HEK293T (cell line): ENCODE measurements at regions not wholly inside any gene's neighbourhood (a gene's known extent, or its start where the extent isn't known, plus 50 kb on each side); places are given as distances from the start of the nearest gene placed in this dataset.
"Not testable (repeated sequence)": the region's sequence is repeated elsewhere in the genome, so short reads cannot be mapped to it uniquely, and the experiment has no call there.

Source experiments
- CTCF ChIA-PET: fragments of 350-600 bp; formaldehyde crosslinking; extraction: SDS; loops from one replicate; lab custom pipeline; 2021; ENCODE audit warnings: antibody characterized with exemption, inconsistent platforms; lab: Yijun Ruan, JAX
- POLR2A ChIA-PET: fragments of 350-600 bp; formaldehyde crosslinking; extraction: SDS; loops from one replicate; lab custom pipeline; 2020; ENCODE audit warnings: antibody characterized with exemption, inconsistent platforms; lab: Yijun Ruan, JAX
- DNase-seq: peaks from one replicate; pipeline ENCODE4 v3.0.0; 2012; ENCODE audit warnings: mixed read lengths; ENCODE audit errors: extremely low spot score
- ARNT ChIP-seq: fragments of 450-650 bp; IDR thresholded peaks from 2 replicates; pipeline ENCODE4 v1.6.1; 2017; ENCODE audit warnings: mild to moderate bottlenecking
- BHLHE40 ChIP-seq: fragments of 450-650 bp; IDR thresholded peaks from 2 replicates; pipeline ENCODE4 v1.6.1; 2016; ENCODE audit warnings: mild to moderate bottlenecking, moderate library complexity, borderline replicate concordance
- CTBP1 ChIP-seq: fragments of 450-650 bp; IDR thresholded peaks from 2 replicates; pipeline ENCODE4 v1.6.1; 2016; ENCODE audit warnings: borderline replicate concordance
- ELF4 ChIP-seq: fragments of 450-650 bp; IDR thresholded peaks from 2 replicates; pipeline ENCODE4 v1.6.1; 2017; ENCODE audit warnings: antibody characterized with exemption
- FOXA1 ChIP-seq: fragments of 450-650 bp; IDR thresholded peaks from 2 replicates; pipeline ENCODE4 v1.6.1; 2016; ENCODE audit warnings: mild to moderate bottlenecking
- FOXK2 ChIP-seq: fragments of 450-650 bp; IDR thresholded peaks from 2 replicates; pipeline ENCODE4 v1.6.1; 2016; ENCODE audit warnings: mild to moderate bottlenecking
- FOXM1 ChIP-seq: fragments of 450-650 bp; IDR thresholded peaks from 2 replicates; pipeline ENCODE4 v1.6.1; 2017; ENCODE audit warnings: mild to moderate bottlenecking, borderline replicate concordance
- HDGF ChIP-seq: fragments of 450-650 bp; IDR thresholded peaks from 2 replicates; pipeline ENCODE4 v1.6.1; 2017; ENCODE audit warnings: antibody characterized with exemption, borderline replicate concordance
- L3MBTL2 ChIP-seq: fragments of 450-650 bp; conservative IDR thresholded peaks from 2 replicates; pipeline ENCODE4 v1.6.1; 2016; ENCODE audit warnings: mild to moderate bottlenecking
- LEF1 ChIP-seq: fragments of 450-650 bp; IDR thresholded peaks from 2 replicates; pipeline ENCODE4 v1.6.1; 2017; ENCODE audit warnings: mild to moderate bottlenecking, borderline replicate concordance
- NFRKB ChIP-seq: fragments of 450-650 bp; IDR thresholded peaks from 2 replicates; pipeline ENCODE4 v1.6.1; 2016; ENCODE audit warnings: mild to moderate bottlenecking, moderate library complexity
- SP1 ChIP-seq: fragments of 450-650 bp; IDR thresholded peaks from 2 replicates; pipeline ENCODE4 v1.6.1; 2017
- SUZ12 ChIP-seq: fragments of 450-650 bp; IDR thresholded peaks from 2 replicates; pipeline ENCODE4 v1.6.1; 2016; ENCODE audit warnings: mild to moderate bottlenecking
- TARDBP ChIP-seq: fragments of 450-650 bp; IDR thresholded peaks from 2 replicates; pipeline ENCODE4 v1.6.1; 2016
- ZNF384 ChIP-seq: fragments of 450-650 bp; IDR thresholded peaks from 2 replicates; pipeline ENCODE4 v1.6.1; 2016
- TF ChIP-seq, protein P1 (sequence below): fragments of 450-650 bp; IDR thresholded peaks from 2 replicates; pipeline ENCODE4 v1.6.1; 2016

DNA sequence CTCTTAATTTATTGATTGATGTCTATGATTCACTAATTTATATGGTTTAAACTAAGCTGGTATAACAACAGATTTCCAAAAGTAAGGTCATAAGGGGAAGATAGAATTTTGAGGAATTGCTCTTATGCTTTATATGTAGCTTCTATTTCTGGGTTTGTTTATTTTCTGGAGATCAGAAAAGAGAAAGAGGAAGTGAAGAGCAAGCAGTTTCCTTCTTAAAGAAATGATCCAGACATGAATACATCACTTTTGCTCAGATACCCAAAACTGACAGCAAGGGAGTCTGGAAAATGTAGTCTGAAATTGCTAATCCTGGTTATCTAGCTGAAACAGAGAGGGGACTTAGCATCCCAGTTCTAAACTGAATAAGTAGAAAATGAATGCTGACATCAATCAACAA is 912.5 kb upstream of the CRIM1 start:
- DNase-seq, result no peak
- TF ChIP-seq CTBP1 (no peak), TARDBP (no peak), ELF4 (no peak), BHLHE40 (no peak)
- ChIA-PET CTCF (no interaction called here), POLR2A (no interaction called here)

DNA sequence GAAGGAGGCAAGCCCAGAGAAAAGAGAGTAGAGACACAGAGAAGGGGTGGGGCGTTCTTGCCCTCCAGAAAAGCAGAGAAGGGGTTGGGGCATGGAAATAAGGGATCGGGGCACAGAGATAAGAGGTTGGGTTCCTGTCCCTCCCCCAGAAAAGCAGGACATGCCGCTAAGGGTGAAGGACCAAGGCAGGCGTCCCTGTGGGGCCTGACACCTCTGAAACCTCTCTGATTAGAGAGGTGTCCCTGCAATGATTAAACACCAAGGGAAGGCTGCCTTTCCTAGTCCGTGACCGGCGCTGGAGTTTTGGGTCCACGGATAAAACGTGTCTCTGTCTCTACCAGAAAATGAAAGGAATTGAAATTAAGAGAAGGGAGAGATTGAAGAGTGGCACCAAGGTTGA is 914.0 kb upstream of the CRIM1 start:
- DNase-seq, CTCF ChIA-PET, POLR2A ChIA-PET: not testable (repeated sequence)

DNA sequence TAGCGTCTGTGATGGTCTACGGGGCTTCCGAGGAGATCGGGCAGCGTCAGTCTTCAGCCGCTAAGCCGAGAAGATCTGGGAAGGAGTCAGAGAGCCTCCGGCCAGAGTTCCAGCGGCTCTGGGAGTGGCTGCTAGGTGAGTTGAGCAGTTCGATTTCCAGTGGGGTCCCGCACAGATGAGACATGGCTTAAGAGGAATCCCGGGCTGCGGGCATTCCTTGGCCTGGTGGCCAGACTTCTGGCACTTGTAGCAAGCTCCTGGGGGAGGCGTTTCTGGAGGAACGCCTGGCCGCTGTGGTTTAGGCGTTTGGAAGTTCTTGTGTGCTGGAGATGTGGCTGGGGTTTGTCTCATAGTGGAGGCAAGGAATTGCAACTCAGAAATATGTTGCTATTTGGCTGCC is 915.3 kb upstream of the CRIM1 start:
- POLR2A ChIA-PET, DNase-seq, CTCF ChIA-PET: not testable (repeated sequence)

DNA sequence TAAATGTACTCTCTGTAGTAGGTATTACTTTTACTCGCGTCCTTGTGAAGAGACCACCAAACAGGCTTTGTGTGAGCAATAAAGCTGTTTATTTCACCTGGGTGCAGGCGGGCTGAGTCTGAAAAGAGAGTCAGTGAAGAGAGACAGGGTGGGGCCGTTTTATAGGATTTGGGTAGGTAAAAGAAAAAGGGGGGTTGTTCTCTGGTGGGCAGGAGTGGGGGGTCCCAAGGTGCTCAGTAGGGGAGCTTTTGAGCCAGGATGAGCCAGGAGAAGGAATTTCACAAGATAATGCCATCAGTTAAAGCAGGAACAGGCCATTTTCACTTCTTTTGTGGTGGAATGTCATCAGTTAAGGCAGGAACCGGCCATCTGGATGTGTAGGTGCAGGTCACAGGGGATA is 918.7 kb upstream of the CRIM1 start:
- POLR2A ChIA-PET, DNase-seq: not testable (repeated sequence)
- CTCF ChIA-PET, result interaction anchor here (0.8 kb wide), 1 partner anchor 26 kb away, joined by 4 read pairs; no protein-coding TSS in a partner anchor

DNA sequence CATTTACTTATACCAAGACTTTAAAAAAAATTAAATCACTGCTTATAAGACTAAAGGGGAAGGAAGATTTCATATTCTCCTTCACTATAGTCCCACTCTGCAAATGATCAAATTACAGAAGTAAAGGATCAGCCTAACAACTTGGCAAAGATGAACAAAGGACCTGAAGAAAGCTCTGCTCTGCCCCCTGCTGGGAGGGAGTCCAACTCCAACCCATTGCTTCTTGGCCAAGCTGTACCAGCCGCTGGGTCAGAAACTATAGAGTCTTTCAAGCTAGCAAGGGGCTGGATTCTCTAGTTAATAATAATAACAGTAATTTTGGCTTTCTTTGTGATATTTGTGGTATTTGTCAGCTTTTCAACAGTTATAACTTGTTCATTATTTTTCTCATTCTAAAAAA is 927.0 kb upstream of the CRIM1 start:
- no peak for TF ChIP-seq SUZ12
- TF ChIP-seq L3MBTL2, result no peak
- TF ChIP-seq TARDBP, result no peak
- CTCF ChIA-PET, result interaction anchor here (1.0 kb wide), 1 partner anchor 18 kb away, joined by 4 read pairs; no protein-coding TSS in a partner anchor
- POLR2A ChIA-PET, result no interaction called here
- peak; percentile 50 for DNase-seq

DNA sequence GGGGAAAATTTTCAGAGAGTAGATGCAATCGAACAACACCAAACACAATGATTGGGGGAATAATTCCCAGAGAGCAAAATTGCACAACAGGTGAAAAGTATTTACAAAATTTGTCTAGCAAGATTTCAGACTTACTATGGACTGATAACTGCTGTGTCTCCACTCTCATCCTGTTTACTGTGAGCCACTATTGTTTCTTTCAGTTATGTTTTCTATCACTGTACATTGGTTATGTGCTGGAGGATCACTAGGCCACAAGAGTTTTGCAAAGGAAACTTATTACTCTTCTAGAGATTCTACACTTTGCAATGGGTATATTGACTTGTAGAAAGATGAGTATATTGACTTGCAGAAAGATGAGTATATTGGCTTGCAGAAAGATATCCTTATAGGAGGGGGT is 934.1 kb upstream of the CRIM1 start:
- TF ChIP-seq ELF4 (no peak), SUZ12 (no peak), FOXA1 (no peak), NFRKB (no peak), TARDBP (no peak), L3MBTL2 (no peak), BHLHE40 (no peak)
- POLR2A ChIA-PET, result no interaction called here
- no peak for DNase-seq
- CTCF ChIA-PET, result no interaction called here

DNA sequence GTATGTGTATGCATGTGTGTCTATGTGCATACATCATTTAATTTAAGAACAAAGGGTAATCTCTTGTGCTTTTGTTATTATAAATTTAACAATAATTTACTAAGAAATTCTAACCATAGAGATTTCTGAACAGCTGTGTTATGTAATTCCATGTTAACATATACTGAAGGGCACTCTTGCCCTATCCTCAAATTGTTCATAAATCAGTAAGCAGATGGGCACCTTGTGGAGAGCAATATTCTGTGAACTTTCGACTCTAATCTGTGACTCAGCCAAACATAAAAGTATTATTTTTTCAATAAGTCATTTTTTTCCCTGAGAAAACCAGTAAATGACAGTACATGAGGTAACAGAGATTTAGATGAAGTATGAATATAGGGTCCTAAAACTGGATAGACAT is 938.3 kb upstream of the CRIM1 start:
- TF ChIP-seq BHLHE40, result no peak
- no peak for TF ChIP-seq ELF4
- TF ChIP-seq ARNT, result no peak
- TF ChIP-seq HDGF, result no peak
- TF ChIP-seq FOXM1, result no peak
- no peak for TF ChIP-seq NFRKB
- TF ChIP-seq ZNF384, result no peak
- no peak for TF ChIP-seq TARDBP
- TF ChIP-seq SP1, result no peak
- TF ChIP-seq FOXK2, result no peak
- no peak for TF ChIP-seq FOXA1
- TF ChIP-seq LEF1, result no peak
- TF ChIP-seq, protein P1, sequence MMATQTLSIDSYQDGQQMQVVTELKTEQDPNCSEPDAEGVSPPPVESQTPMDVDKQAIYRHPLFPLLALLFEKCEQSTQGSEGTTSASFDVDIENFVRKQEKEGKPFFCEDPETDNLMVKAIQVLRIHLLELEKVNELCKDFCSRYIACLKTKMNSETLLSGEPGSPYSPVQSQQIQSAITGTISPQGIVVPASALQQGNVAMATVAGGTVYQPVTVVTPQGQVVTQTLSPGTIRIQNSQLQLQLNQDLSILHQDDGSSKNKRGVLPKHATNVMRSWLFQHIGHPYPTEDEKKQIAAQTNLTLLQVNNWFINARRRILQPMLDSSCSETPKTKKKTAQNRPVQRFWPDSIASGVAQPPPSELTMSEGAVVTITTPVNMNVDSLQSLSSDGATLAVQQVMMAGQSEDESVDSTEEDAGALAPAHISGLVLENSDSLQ, result no peak
- no peak for TF ChIP-seq CTBP1
- no peak for TF ChIP-seq SUZ12
- TF ChIP-seq L3MBTL2, result no peak
- DNase-seq, result no peak
- ChIA-PET CTCF (no interaction called here), POLR2A (no interaction called here)

GRCh38 chr2:35416391-35417140 is 939.0 kb upstream of the CRIM1 start:
- CTCF ChIA-PET, result no interaction called here
- no peak for DNase-seq
- POLR2A ChIA-PET, result no interaction called here
- TF ChIP-seq L3MBTL2 (no peak), TARDBP (no peak), HDGF (no peak), CTBP1 (no peak), FOXK2 (no peak), NFRKB (no peak), BHLHE40 (no peak), SUZ12 (no peak), ARNT (no peak), FOXA1 (no peak), SP1 (no peak), ELF4 (no peak), FOXM1 (no peak), LEF1 (no peak), ZNF384 (no peak)
- TF ChIP-seq, protein P1, result no peak
